Endodermal cell (in vitro differentiated cells): ENCODE measurements at regions not wholly inside any gene's neighbourhood (a gene's known extent, or its start where the extent isn't known, plus 50 kb on each side); places are given as distances from the start of the nearest gene placed in this dataset.

ENCODE experiments used
- DNase-seq: peaks from one replicate; pipeline ENCODE4 v3.0.0-alpha.2; 2017
- H3K27ac ChIP-seq: 2 replicates; pipeline ENCODE4 v1.5.1; 2013; ENCODE audit warnings: mild to moderate bottlenecking, low read depth, low read length, moderate library complexity
- H3K27me3 ChIP-seq: 2 replicates; pipeline ENCODE4 v1.6.1; 2013; ENCODE audit warnings: mild to moderate bottlenecking, low read length, moderate library complexity; ENCODE audit not compliant: insufficient read depth, control insufficient read depth, poor library complexity, severe bottlenecking
- H3K36me3 ChIP-seq: 2 replicates; pipeline ENCODE4 v1.7.0; 2013; ENCODE audit warnings: mild to moderate bottlenecking, low read length, moderate library complexity; ENCODE audit not compliant: control insufficient read depth, insufficient read depth
- H3K4me1 ChIP-seq: one replicate; pipeline ENCODE4 v1.7.0; 2013; ENCODE audit warnings: low read length; ENCODE audit not compliant: control insufficient read depth, insufficient read depth
- H3K4me3 ChIP-seq: 2 replicates; pipeline ENCODE4 v1.5.1; 2013; ENCODE audit warnings: mild to moderate bottlenecking, low read length, moderate library complexity
- H3K9ac ChIP-seq: 2 replicates; pipeline ENCODE4 v1.6.1; 2013; ENCODE audit warnings: mild to moderate bottlenecking, low read length, moderate library complexity; ENCODE audit not compliant: poor library complexity, severe bottlenecking; ENCODE audit errors: extremely low read depth
- H3K9me3 ChIP-seq: 2 replicates; pipeline ENCODE4 v1.6.1; 2013; ENCODE audit warnings: mild to moderate bottlenecking, low read length, moderate library complexity; ENCODE audit not compliant: control insufficient read depth
- H3K27ac Mint-ChIP-seq: 2 replicates; pipeline ENCODE4 v1.8.0; 2020; ENCODE audit warnings: mixed read lengths
- H3K27me3 Mint-ChIP-seq: 2 replicates; pipeline ENCODE4 v1.8.0; 2021; ENCODE audit warnings: mild to moderate bottlenecking, mixed read lengths; ENCODE audit not compliant: insufficient read depth
- H3K36me3 Mint-ChIP-seq: 2 replicates; pipeline ENCODE4 v1.8.0; 2020; ENCODE audit warnings: low read depth, mixed read lengths
- H3K4me1 Mint-ChIP-seq: 2 replicates; pipeline ENCODE4 v1.8.0; 2020; ENCODE audit warnings: mixed read lengths
- H3K4me3 Mint-ChIP-seq: 2 replicates; pipeline ENCODE4 v1.8.0; 2020; ENCODE audit warnings: mild to moderate bottlenecking, moderate library complexity, mixed read lengths
- H3K9me3 Mint-ChIP-seq: 2 replicates; pipeline ENCODE4 v1.8.0; 2020; ENCODE audit warnings: mild to moderate bottlenecking, mixed read lengths
- WGBS, 2 experiments: methylation state at CpG; one replicate each; pipeline versions ENCODE4 v1.1.5 to v1.1.7; 2013; ENCODE audit warnings: missing lambda C conversion rate in 2 of 2, mixed read lengths in 1 of 2; ENCODE audit not compliant: insufficient coverage in 1 of 2, insufficient read length in 1 of 2; 5-methylcytosine and 5-hydroxymethylcytosine counted together
- TF ChIP-seq, protein P1 (sequence below): fragments of 200-600 bp; sonication (generic); conservative IDR thresholded peaks from 2 replicates; pipeline ENCODE4 v1.5.0; 2021; ENCODE audit warnings: antibody characterized with exemption, mild to moderate bottlenecking

DNA sequence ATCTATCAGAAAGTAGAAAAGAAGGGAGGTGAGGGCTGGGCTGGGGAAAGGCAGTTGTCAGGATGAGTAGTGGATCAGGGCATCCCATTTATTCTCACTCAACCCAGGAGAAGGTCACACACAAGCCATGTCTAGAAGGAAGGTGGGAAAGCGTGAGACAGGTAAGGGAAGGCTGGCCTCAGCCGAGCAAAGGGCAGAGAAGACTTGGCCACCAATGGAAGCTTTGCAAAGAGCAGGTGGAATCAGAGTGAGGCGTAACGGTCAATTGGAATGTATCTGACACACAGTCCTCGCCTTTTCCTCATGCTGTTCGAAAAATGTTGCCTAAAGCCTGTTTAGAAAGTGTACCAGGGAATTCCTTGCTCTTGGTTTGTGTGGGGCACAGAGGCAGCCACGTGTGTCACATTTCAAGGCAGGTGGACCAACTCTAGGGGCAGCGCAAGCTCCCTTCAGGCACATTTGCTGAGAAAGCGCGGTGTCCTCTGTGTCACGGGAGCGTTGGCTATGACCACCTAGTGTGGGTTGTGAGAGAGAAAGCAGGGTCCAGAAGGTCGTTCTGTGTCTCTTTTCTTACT is 118.8 kb upstream of the SPATA13 start:
- DNase-seq = no peak
- H3K4me1 Mint-ChIP-seq = peaks cover 41% of the 10 kb centered on the region
- no peak overlapping the region for H3K27ac Mint-ChIP-seq
- H3K4me3 Mint-ChIP-seq = no peak overlapping the region
- H3K27me3 Mint-ChIP-seq = no peaks in the 10 kb centered on the region
- Histone ChIP-seq H3K27ac (no peak overlapping the region), H3K9me3 (peaks cover 11% of the 10 kb centered on the region), H3K27me3 (no peaks in the 10 kb centered on the region), H3K4me1 (peaks cover 22% of the 10 kb centered on the region), H3K9ac (no peak overlapping the region), H3K36me3 (no peaks in the 10 kb centered on the region), H3K4me3 (no peak overlapping the region)
- TF ChIP-seq, protein P1, sequence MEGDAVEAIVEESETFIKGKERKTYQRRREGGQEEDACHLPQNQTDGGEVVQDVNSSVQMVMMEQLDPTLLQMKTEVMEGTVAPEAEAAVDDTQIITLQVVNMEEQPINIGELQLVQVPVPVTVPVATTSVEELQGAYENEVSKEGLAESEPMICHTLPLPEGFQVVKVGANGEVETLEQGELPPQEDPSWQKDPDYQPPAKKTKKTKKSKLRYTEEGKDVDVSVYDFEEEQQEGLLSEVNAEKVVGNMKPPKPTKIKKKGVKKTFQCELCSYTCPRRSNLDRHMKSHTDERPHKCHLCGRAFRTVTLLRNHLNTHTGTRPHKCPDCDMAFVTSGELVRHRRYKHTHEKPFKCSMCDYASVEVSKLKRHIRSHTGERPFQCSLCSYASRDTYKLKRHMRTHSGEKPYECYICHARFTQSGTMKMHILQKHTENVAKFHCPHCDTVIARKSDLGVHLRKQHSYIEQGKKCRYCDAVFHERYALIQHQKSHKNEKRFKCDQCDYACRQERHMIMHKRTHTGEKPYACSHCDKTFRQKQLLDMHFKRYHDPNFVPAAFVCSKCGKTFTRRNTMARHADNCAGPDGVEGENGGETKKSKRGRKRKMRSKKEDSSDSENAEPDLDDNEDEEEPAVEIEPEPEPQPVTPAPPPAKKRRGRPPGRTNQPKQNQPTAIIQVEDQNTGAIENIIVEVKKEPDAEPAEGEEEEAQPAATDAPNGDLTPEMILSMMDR = peak; percentile 25
- peaks cover 8% of the 10 kb centered on the region for H3K9me3 Mint-ChIP-seq
- H3K36me3 Mint-ChIP-seq = peaks cover 2% of the 10 kb centered on the region
- WGBS, 2 experiments = 66 to 69% methylated on average over 12 to 13 of the region's 13 CpGs

DNA sequence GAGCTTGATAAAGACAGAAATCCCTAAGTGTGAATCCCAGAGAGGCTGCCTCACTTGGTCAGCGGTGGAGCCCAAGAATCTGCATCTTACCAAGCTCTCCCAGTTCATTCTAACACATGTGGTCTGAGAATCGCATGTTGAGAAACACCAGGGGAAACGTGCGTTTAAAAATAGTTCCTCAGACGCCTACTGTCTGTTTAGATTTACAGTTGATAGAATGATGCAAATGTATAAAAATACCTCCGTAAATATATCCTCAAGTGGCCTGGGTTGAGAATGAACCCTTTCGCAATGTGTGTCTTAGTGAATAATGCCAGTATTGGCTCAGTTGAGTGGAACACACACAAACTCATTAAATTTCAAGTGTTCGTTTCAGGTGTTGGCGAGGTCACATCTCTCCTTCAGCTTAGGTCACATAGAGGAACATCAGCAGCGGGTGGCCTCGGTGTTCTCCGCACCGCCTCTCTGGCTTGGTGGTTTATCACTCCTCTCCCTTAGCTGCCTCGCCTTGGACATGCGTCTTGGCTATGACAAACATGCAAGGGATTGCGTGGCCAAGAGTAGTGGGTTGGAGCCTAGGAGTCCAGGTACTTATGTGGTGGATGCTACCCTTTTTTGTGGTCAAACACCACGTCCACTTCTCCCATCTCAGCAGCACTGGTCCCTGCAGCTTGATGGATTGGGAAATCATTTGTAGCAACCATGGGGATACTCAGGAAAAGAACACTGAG is 117.6 kb upstream of the SPATA13 start:
- peaks cover 19% of the 10 kb centered on the region for H3K9me3 ChIP-seq
- Mint-ChIP-seq H3K4me1 (peaks cover 41% of the 10 kb centered on the region), H3K9me3 (peaks cover 13% of the 10 kb centered on the region), H3K4me3 (no peak overlapping the region), H3K36me3 (peaks cover 7% of the 10 kb centered on the region), H3K27me3 (no peaks in the 10 kb centered on the region), H3K27ac (no peak overlapping the region)
- 83 to 84% methylated on average over 9 to 17 of the region's 17 CpGs for WGBS, 2 experiments
- H3K4me1 ChIP-seq = peaks cover 22% of the 10 kb centered on the region
- H3K27ac ChIP-seq = no peak overlapping the region
- TF ChIP-seq, protein P1 = no peak
- H3K9ac ChIP-seq = no peak overlapping the region
- no peak for DNase-seq
- no peaks in the 10 kb centered on the region for H3K27me3 ChIP-seq
- no peaks in the 10 kb centered on the region for H3K36me3 ChIP-seq
- H3K4me3 ChIP-seq = no peak overlapping the region

GRCh38 chr13:24043590-24044350 is 116.8 kb upstream of the SPATA13 start:
- 84 to 100% methylated on average over 5 to 9 of the region's 9 CpGs for whole genome bisulfite sequencing, 2 experiments
- peaks cover 19% of the 10 kb centered on the region for H3K9me3 ChIP-seq
- H3K4me1 ChIP-seq = peaks cover 22% of the 10 kb centered on the region
- Mint-ChIP-seq H3K27ac (no peak overlapping the region), H3K4me3 (no peak overlapping the region), H3K36me3 (peaks cover 7% of the 10 kb centered on the region), H3K4me1 (peaks cover 35% of the 10 kb centered on the region), H3K9me3 (peaks cover 13% of the 10 kb centered on the region), H3K27me3 (no peaks in the 10 kb centered on the region)
- no peaks in the 10 kb centered on the region for H3K27me3 ChIP-seq
- H3K4me3 ChIP-seq = no peak overlapping the region
- no peak overlapping the region for H3K9ac ChIP-seq
- TF ChIP-seq, protein P1 = no peak
- H3K27ac ChIP-seq = no peak overlapping the region
- no peaks in the 10 kb centered on the region for H3K36me3 ChIP-seq
- DNase-seq = no peak
